SK-N-MC (cell line): ENCODE measurements at regions not wholly inside any gene's neighbourhood (a gene's known extent, or its start where the extent isn't known, plus 50 kb on each side); places are given as distances from the start of the nearest gene placed in this dataset.

Experiments used
- DNase-seq: peaks from one replicate; pipeline ENCODE4 v3.0.0-alpha.2; 2011; ENCODE audit warnings: low read depth, low spot score
- H3K27ac ChIP-seq: fragments of 200-600 bp; sonication (generic); 2 replicates; pipeline ENCODE4 v1.5.1; 2016; ENCODE audit warnings: mixed run types
- H3K36me3 ChIP-seq: fragments of 200-600 bp; sonication (generic); 2 replicates; pipeline ENCODE4 v1.6.1; 2017; ENCODE audit warnings: antibody characterized with exemption, low read length, mixed read lengths; ENCODE audit not compliant: insufficient read depth
- H3K4me3 ChIP-seq: fragments of 200-600 bp; sonication (generic); 2 replicates; pipeline ENCODE4 v1.5.1; 2016
- H3K9ac ChIP-seq: fragments of 200-600 bp; sonication (generic); 2 replicates; pipeline ENCODE4 v1.8.0; 2017; ENCODE audit warnings: mixed run types, mixed read lengths; ENCODE audit not compliant: insufficient read length
- H3K9me3 ChIP-seq: fragments of 200-600 bp; sonication (generic); 2 replicates; pipeline ENCODE4 v1.6.1; 2017; ENCODE audit warnings: low read depth, mild to moderate bottlenecking, antibody characterized with exemption, low read length, moderate library complexity, mixed read lengths
- EZH2 ChIP-seq: fragments of 200-600 bp; sonication (generic); IDR thresholded peaks from one replicate; pipeline ENCODE4 v1.6.1; 2017; ENCODE audit warnings: antibody characterized with exemption
- FOXP2 ChIP-seq: optimal IDR thresholded peaks from 2 replicates; pipeline ENCODE3; 2011; ENCODE audit warnings: mild to moderate bottlenecking, moderate library complexity; ENCODE audit not compliant: insufficient read depth; ENCODE audit errors: extremely low read length, control extremely low read depth
- POLR2AphosphoS5 ChIP-seq: IDR thresholded peaks from 2 replicates; pipeline ENCODE4 v1.6.1; 2012; ENCODE audit warnings: mild to moderate bottlenecking, low read depth, low read length, borderline replicate concordance

GRCh38 chr1:47507881-47508701, 70.2 kb downstream of the FOXD2 start:
- H3K9ac ChIP-seq = peak overlapping the region; percentile 47
- H3K4me3 ChIP-seq = peak overlapping the region; percentile 84
- no peaks in the 10 kb centered on the region for H3K9me3 ChIP-seq
- H3K36me3 ChIP-seq = no peaks in the 10 kb centered on the region
- no peak for DNase-seq
- no peak overlapping the region for H3K27ac ChIP-seq
- TF ChIP-seq FOXP2 (no peak), POLR2AphosphoS5 (no peak), EZH2 (no peak)

GRCh38 chr1:47508702-47509431, 71.0 kb downstream of the FOXD2 start:
- Histone ChIP-seq H3K9ac (peak overlapping the region; percentile 47), H3K27ac (no peak overlapping the region), H3K36me3 (no peaks in the 10 kb centered on the region), H3K4me3 (peak overlapping the region; percentile 84), H3K9me3 (no peaks in the 10 kb centered on the region)
- DNase-seq = peak; percentile 34
- TF ChIP-seq EZH2 (no peak), POLR2AphosphoS5 (no peak), FOXP2 (no peak)

- H3K9ac ChIP-seq = no peak overlapping the region
- H3K36me3 ChIP-seq = no peaks in the 10 kb centered on the region
- no peak for DNase-seq
- no peaks in the 10 kb centered on the region for H3K9me3 ChIP-seq
- no peak overlapping the region for H3K4me3 ChIP-seq
- H3K27ac ChIP-seq = no peak overlapping the region
- TF ChIP-seq EZH2 (no peak), POLR2AphosphoS5 (no peak), FOXP2 (no peak)
These were observed 72.5 kb downstream of the FOXD2 start for GRCh38 chr1:47510282-47510811.

- TF ChIP-seq FOXP2 = no peak
- TF ChIP-seq POLR2AphosphoS5 = no peak
- TF ChIP-seq EZH2 = no peak
- Histone ChIP-seq H3K9me3 (no peaks in the 10 kb centered on the region), H3K27ac (no peak overlapping the region), H3K4me3 (no peak overlapping the region), H3K36me3 (no peaks in the 10 kb centered on the region), H3K9ac (no peak overlapping the region)
- no peak for DNase-seq
These were observed 74.0 kb downstream of the FOXD2 start for GRCh38 chr1:47511825-47512224.

- no peak for DNase-seq
- Histone ChIP-seq H3K27ac (no peak overlapping the region), H3K9me3 (no peaks in the 10 kb centered on the region), H3K9ac (no peak overlapping the region), H3K4me3 (no peak overlapping the region), H3K36me3 (no peaks in the 10 kb centered on the region)
- no peak for TF ChIP-seq POLR2AphosphoS5
- no peak for TF ChIP-seq EZH2
- no peak for TF ChIP-seq FOXP2
These were observed 75.5 kb downstream of the FOXD2 start for GRCh38 chr1:47513393-47513792.

GRCh38 chr1:47514229-47514628, 76.4 kb downstream of the FOXD2 start:
- H3K36me3 ChIP-seq = no peaks in the 10 kb centered on the region
- no peak overlapping the region for H3K9ac ChIP-seq
- no peak for DNase-seq
- no peak overlapping the region for H3K27ac ChIP-seq
- TF ChIP-seq FOXP2 (no peak), EZH2 (no peak), POLR2AphosphoS5 (no peak)
- H3K9me3 ChIP-seq = no peaks in the 10 kb centered on the region
- no peak overlapping the region for H3K4me3 ChIP-seq

- no peak for DNase-seq
- H3K4me3 ChIP-seq = no peak overlapping the region
- no peaks in the 10 kb centered on the region for H3K36me3 ChIP-seq
- no peak overlapping the region for H3K27ac ChIP-seq
- TF ChIP-seq EZH2 (no peak), FOXP2 (no peak)
- H3K9me3 ChIP-seq = no peaks in the 10 kb centered on the region
- no peak overlapping the region for H3K9ac ChIP-seq
These were observed 77.4 kb downstream of the FOXD2 start for GRCh38 chr1:47515164-47515789.

GRCh38 chr1:47517946-47518345, 80.1 kb downstream of the FOXD2 start:
- DNase-seq = no peak

More at GRCh38 chr1:47517946-47518345, 80.1 kb downstream of the FOXD2 start:
- Histone ChIP-seq H3K36me3 (no peaks in the 10 kb centered on the region), H3K9ac (no peak overlapping the region), H3K4me3 (no peak overlapping the region), H3K27ac (no peak overlapping the region), H3K9me3 (no peaks in the 10 kb centered on the region)
- TF ChIP-seq POLR2AphosphoS5 = no peak
- TF ChIP-seq EZH2 = no peak
- no peak for TF ChIP-seq FOXP2
